Dermis blood vessel endothelial cell (primary cell): ENCODE measurements at regions not wholly inside any gene's neighbourhood (a gene's known extent, or its start where the extent isn't known, plus 50 kb on each side); places are given as distances from the start of the nearest gene placed in this dataset.
A peak's percentile ranks its signal among the peaks of the same experiment; 100 is the strongest.

Experiments used
- DNase-seq: peaks from one replicate; pipeline ENCODE4 v3.0.0; 2010

- DNase-seq: no peak
Measured at GRCh38 chr10:36354633-36355032, 712.5 kb upstream of the FZD8 start.

- DNase-seq: no peak
Measured at GRCh38 chr10:36351159-36351558, 709.1 kb upstream of the FZD8 start.

GRCh38 chr10:36349445-36350078 lies 707.5 kb upstream of the FZD8 start:
- no peak for DNase-seq

GRCh38 chr10:36345807-36346206 lies 703.7 kb upstream of the FZD8 start:
- peak; percentile 6 for DNase-seq

- DNase-seq: no peak
Measured at GRCh38 chr10:36345175-36345533, 703.1 kb upstream of the FZD8 start.

GRCh38 chr10:36344240-36345174 lies 702.4 kb upstream of the FZD8 start:
- no peak for DNase-seq

GRCh38 chr10:36342781-36343180 lies 700.7 kb upstream of the FZD8 start:
- no peak for DNase-seq

GRCh38 chr10:36341471-36341870 lies 699.4 kb upstream of the FZD8 start:
- DNase-seq: no peak

- no peak for DNase-seq
Measured at GRCh38 chr10:36336315-36336714, 694.2 kb upstream of the FZD8 start.

GRCh38 chr10:36333446-36333845 lies 691.4 kb upstream of the FZD8 start:
- no peak for DNase-seq

- DNase-seq: no peak
Measured at GRCh38 chr10:36332926-36333325, 690.8 kb upstream of the FZD8 start.

- DNase-seq: peak; percentile 15
Measured at GRCh38 chr10:36331121-36331520, 689.0 kb upstream of the FZD8 start.

- DNase-seq: no peak
Measured at GRCh38 chr10:36325815-36326214, 683.7 kb upstream of the FZD8 start.

- DNase-seq: no peak
Measured at GRCh38 chr10:36324831-36325230, 682.7 kb upstream of the FZD8 start.

- no peak for DNase-seq
Measured at GRCh38 chr10:36313142-36313541, 671.0 kb upstream of the FZD8 start.

GRCh38 chr10:36303896-36304295 lies 661.8 kb upstream of the FZD8 start:
- no peak for DNase-seq

- no peak for DNase-seq
Measured at GRCh38 chr10:36302086-36302485, 660.0 kb upstream of the FZD8 start.

- DNase-seq: no peak
Measured at GRCh38 chr10:36301539-36301938, 659.4 kb upstream of the FZD8 start.

GRCh38 chr10:36301139-36301538 lies 659.0 kb upstream of the FZD8 start:
- no peak for DNase-seq

- no peak for DNase-seq
Measured at GRCh38 chr10:36283827-36284226, 641.7 kb upstream of the FZD8 start.

- DNase-seq: no peak
Measured at GRCh38 chr10:36281831-36282331, 639.8 kb upstream of the FZD8 start.

GRCh38 chr10:36280890-36281499 lies 638.9 kb upstream of the FZD8 start:
- no peak for DNase-seq

- DNase-seq: no peak
Measured at GRCh38 chr10:36280321-36280741, 638.2 kb upstream of the FZD8 start.

- DNase-seq: no peak
Measured at GRCh38 chr10:36278176-36278575, 636.1 kb upstream of the FZD8 start.
